ENCODE measurements at regions not wholly inside any gene's neighbourhood (a gene's known extent, or its start where the extent isn't known, plus 50 kb on each side); places are given as distances from the start of the nearest gene placed in this dataset.
"Not testable (repeated sequence)": the region's sequence is repeated elsewhere in the genome, so short reads cannot be mapped to it uniquely, and the experiment has no call there.

DNA sequence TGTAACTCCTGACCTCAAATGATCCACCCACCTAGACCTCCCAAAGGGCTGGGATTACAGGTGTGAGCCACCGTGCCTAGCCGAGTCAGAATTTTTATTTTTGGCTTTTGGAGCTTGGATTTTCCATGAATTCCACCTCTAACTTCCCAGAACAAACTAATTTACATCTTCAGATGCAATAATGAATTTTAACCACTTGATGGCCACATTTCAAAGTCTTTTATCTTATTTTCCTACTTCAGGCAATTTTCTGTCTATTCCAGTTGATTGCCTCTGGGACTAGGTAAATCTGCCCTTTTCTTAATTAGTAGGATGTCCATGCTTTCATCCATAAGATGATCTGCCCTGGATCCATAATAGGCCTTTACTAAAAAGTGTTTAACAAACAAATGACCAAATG lies 156.4 kb upstream of the ANKFN1 start:
- CTCF ChIA-PET, result no interaction called here
- POLR2A ChIA-PET, result no interaction called here

DNA sequence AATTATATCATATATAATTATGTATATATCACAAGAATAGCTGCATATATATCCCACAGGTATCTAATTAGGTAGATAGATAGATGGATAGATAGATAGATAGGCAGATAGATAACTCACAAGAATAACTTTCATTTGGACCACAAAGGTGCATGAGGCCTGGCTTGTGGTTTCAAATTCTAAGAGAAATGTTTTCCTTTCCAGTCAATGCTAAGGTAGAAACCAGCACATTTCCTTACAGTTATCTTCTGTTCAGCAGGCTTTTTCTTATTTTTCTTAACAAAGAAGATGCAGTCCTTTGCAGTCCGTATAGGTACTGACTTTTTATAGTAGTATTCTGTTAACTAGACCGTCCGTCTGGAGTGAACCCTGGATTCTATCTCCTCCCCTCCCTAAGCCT lies 152.9 kb upstream of the ANKFN1 start:
- ChIA-PET CTCF (no interaction called here), POLR2A (no interaction called here)

GRCh38 chr17:56002656-56003055 lies 150.6 kb upstream of the ANKFN1 start:
- POLR2A ChIA-PET, CTCF ChIA-PET: not testable (repeated sequence)

GRCh38 chr17:56009795-56010651 lies 143.3 kb upstream of the ANKFN1 start:
- POLR2A ChIA-PET, result no interaction called here
- CTCF ChIA-PET, result no interaction called here

DNA sequence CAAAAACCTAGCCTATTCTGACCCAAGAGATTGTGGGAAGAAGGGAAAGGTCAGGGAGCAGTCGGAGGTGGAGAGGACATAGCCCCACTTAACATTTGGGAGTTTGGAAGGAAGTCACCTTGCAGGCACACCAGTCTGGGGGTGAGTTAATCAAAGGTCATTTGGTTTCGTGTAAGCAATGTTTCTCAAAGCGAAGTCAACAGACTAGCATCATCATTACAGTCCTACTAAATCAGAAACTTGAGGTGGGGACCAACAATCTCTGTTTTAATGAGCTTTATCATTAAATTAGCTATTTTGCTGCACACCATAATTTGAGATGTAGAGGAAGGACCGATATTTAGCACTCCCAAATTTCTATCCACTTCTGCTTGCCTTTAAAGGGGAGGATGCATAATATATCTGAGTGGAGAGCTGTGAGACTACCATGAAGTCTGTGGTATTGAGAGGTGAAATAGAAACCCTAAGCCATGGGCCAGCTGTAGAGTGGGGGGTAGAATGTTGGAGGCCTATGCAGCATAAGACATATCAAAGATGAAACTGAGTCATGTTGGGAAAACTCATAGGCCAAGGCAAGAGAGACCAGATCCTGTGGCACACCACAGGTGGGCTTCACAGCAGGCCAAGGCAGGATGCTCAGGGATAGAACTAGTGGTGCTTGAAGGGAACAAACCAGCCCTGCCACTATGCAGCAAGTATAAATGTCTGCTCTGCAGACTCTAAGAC lies 141.7 kb upstream of the ANKFN1 start:
- POLR2A ChIA-PET, result no interaction called here
- CTCF ChIA-PET, result no interaction called here

DNA sequence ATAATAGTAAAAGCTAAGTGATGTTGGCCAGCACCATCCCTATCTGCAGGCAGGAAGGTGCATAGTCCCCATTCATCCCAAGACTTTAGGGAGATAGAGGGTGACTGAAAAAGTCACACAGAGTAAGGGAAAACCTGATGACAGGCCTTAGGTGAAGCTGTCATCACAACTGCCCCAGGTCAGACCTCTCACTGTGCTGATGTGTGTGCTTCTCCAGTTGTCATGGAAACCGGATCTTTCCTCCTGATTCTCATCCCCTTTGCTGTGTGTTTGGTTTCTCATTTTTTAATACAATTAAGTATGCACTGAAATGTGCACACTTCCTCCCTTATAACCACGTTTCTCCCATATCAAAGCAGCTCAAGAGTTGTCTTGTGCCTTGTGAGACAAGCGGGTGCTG lies 135.1 kb upstream of the ANKFN1 start:
- ChIA-PET POLR2A (no interaction called here), CTCF (no interaction called here)

DNA sequence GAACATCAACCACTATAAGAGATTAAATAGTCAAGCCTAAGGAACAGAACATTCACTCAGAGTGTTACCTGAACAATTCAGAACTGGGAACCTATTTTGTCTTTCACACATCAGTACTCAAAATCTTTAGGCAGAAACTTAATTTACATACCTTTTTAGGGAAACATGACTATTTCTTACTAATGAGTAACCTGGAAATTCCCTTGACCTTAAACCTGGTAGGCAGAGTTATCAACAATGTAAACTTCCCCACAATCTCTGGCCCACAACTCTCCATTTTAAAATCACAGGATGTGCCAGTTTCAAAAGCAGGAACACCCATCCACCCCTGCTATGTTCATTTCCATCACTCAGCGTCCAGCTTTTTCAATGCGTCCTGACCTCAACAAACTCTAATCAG lies 132.9 kb upstream of the ANKFN1 start:
- POLR2A ChIA-PET, result no interaction called here
- CTCF ChIA-PET, result no interaction called here

GRCh38 chr17:56021681-56022190 lies 131.5 kb upstream of the ANKFN1 start:
- ChIA-PET CTCF (no interaction called here), POLR2A (no interaction called here)

GRCh38 chr17:56023851-56024250 lies 129.4 kb upstream of the ANKFN1 start:
- ChIA-PET CTCF (no interaction called here), POLR2A (no interaction called here)

DNA sequence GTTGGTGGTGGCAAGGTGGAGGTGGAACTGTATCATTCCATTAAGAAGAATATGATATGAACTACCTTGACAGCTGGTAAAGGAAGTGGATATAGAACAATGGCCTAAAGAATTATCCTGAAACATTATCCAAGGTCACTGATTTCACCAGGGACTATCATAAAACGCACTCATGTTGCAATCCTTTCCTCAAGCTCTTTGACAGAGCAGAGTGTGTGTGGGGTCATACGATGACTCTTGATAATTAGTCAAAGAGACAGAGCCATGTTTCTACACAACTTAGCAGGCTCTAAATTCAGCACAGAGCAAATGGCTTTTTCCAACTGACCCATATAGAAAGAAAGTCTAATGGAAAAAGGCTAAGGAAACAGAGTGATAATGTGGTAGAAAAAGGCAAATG lies 126.4 kb upstream of the ANKFN1 start:
- CTCF ChIA-PET, result no interaction called here
- POLR2A ChIA-PET, result no interaction called here

DNA sequence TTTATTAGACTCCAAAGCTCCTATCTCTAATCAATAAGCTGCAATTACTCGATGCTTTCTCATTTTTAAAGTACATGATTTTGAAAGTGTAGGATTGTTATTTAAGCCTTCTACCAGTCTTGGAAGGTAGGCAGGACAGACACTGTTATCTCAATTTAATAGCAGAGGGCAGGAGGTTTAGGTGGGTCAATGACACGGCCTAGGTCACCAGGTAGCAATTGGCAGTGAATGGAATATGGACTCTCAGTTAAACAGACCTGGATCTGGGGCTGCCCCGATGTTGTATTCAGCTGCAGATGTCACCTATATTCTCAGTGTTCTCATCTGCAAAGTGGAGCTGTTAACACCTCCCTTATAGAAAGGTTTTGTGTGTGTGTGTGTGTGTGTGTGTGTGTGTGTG lies 124.4 kb upstream of the ANKFN1 start:
- CTCF ChIA-PET, result no interaction called here

GRCh38 chr17:56030009-56030624 lies 123.2 kb upstream of the ANKFN1 start:
- CTCF ChIA-PET, result no interaction called here
- POLR2A ChIA-PET, result no interaction called here

More for the DNA sequence above, 124.4 kb upstream of the ANKFN1 start:
- POLR2A ChIA-PET, result no interaction called here

GRCh38 chr17:56031636-56032035 lies 121.6 kb upstream of the ANKFN1 start:
- ChIA-PET POLR2A (no interaction called here), CTCF (no interaction called here)

DNA sequence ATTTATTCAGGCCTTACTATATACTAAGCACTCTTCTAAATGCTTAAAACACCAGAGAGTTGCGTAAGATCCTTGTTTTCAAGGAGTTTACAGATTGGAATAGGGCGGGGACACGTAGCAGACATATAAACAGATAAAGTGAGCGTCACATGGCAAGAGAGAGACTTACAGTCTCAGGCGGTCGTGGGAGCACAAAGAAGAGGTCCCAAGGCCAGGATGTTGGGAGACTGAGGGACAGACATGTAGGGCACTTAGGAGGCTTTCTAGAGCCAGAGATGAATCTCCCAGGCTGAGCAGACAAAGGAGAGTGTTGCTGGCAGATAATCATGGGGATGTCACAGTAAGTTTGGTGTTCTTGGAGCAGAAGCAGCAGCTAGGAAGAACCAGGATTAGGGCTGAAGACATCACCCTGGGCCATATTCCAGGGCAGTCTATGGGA lies 119.1 kb upstream of the ANKFN1 start:
- POLR2A ChIA-PET, result no interaction called here

DNA sequence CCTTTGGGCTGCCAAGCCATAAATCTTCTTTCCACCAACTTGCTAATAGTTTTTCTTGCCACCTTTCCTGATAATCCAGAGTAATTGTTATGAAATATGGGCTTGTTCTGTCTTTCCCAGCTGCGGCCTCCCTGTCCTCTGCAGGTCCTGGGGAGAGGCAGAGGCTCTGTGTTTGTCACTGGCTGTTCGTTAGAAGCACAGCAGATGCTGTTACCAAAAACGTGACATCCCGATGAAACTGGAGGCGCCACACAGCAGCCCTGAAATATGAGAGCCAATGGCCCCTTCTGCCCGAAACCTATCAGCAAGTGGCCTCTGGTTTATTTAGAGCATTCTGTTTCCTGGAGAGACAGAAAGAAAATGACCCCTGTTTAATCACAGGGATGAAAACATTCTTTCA lies 115.1 kb upstream of the ANKFN1 start:
- ChIA-PET CTCF (no interaction called here), POLR2A (no interaction called here)

More for the DNA sequence above, 119.1 kb upstream of the ANKFN1 start:
- CTCF ChIA-PET, result no interaction called here

DNA sequence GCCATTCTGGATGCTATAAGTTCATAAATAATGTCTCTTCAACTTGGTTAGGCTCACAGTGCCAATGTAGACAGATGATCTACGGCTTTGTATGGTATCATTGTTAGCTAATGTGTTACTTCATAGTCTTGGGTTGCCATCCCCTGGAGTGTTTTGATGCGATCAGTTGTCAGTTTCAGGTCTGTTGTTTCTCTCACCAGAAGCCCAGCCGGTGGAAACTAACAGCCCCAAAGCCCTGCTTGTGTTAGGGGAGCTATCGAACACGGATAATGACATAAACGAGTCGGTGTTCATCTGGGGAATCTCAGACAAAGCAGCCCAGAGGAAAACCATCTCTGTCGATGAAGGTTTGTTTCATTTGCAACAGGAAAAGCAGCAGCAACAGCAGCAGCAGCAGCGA lies 107.4 kb upstream of the ANKFN1 start:
- POLR2A ChIA-PET, result no interaction called here
- CTCF ChIA-PET, result no interaction called here

DNA sequence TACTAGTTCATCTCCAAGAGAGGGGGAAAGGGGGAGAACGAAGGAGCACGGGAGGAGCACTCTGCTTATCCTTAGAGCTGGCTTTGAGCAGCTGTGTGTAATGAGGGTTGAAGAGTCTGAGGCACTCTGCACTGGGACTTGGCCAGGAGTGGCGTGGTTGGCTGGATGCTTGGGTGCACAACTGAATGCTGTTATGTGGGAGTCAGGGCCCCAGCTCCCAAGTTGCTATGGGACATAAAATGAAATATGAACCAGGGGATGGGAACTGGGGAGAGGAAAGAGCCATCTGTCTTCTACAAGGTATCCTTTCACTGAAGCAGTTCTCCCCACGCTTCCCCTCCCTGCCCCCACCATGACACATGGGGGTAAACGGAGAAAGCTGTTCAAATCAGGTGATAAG lies 105.9 kb upstream of the ANKFN1 start:
- ChIA-PET CTCF (no interaction called here), POLR2A (no interaction called here)

- ChIA-PET POLR2A (no interaction called here), CTCF (no interaction called here)
Observed at GRCh38 chr17:56057869-56058268, 95.4 kb upstream of the ANKFN1 start.

DNA sequence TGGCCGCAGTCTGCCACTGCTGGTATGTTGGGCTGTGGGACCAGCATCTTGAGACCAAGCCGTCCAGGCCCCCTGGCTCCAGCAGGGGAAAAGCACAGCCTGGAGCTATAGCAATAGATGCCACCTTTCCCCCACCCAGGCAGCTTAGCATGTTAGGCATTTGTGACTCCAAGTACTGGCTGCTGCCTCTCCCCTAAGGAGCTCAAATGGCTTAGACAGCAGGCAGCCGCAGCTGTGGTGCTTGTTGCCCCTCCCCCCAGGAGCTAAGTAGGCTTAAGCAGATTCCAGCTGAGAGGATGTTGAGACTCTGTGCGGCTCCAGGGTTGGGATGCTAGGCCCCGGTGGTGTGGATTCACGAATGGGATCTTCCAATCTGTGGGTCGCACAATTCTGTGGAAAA lies 88.8 kb upstream of the ANKFN1 start:
- ChIA-PET POLR2A (no interaction called here), CTCF (no interaction called here)

DNA sequence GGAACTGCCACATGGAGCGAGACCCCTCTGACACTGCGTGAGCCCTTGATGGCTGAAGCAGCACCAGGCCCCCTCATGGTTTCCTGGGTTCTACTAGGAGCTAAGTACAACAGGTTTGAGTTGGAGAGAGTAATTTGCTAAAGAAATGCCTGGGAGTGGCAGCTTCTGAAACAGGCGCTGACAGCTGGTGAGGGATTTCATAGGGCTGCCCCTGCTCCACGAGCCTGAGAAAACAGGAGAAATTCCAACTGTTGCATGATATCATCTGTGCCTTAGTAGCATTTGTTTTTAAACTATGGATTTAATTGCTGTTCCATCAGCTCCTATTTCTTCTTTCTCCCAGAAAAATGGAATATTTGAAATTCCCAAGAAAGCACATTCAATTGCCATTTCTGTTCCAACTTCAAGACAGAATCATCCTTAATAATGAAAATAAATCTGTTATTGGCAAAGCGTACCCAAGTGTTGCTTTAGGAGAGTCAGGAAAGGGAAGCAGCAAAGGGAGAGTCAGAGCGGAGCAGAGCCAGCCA lies 78.8 kb upstream of the ANKFN1 start:
- ChIA-PET POLR2A (no interaction called here), CTCF (no interaction called here)

GRCh38 chr17:56076980-56077379 lies 76.3 kb upstream of the ANKFN1 start:
- ChIA-PET POLR2A (no interaction called here), CTCF (no interaction called here)
